Esophagus muscularis mucosa (tissue), 4 donors: ENCODE measurements at regions not wholly inside any gene's neighbourhood (a gene's known extent, or its start where the extent isn't known, plus 50 kb on each side); places are given as distances from the start of the nearest gene placed in this dataset.

Experiments used
- DNase-seq: peaks from one replicate; pipeline ENCODE4 v3.0.0-alpha.2; 2017; ENCODE audit errors: extremely low spot score
- H3K27ac ChIP-seq, 4 donors: fragments of 200-600 bp; sonication (generic); replicated peaks in 1 of 4; 1 replicate in 3 of 4; 2 replicates in 1 of 4; pipeline ENCODE4 v1.5.1; 2016 to 2019; ENCODE audit warnings: mild to moderate bottlenecking in 1 of 4
- H3K27me3 ChIP-seq, 4 donors: fragments of 200-600 bp; sonication (generic); one replicate each; pipeline versions ENCODE4 v1.5.1 to v1.6.0; 2016 to 2019
- H3K36me3 ChIP-seq, 4 donors: fragments of 200-600 bp; sonication (generic); one replicate each; pipeline ENCODE4 v1.5.1; 2016 to 2019
- H3K4me1 ChIP-seq, 4 donors: fragments of 200-600 bp; sonication (generic); one replicate each; pipeline ENCODE4 v1.5.1; 2016 to 2019
- H3K4me3 ChIP-seq, 4 donors: fragments of 200-600 bp; sonication (generic); 1 replicate in 2 of 4; 2 replicates in 2 of 4; pipeline ENCODE4 v1.5.1; 2016 to 2019; ENCODE audit warnings: mild to moderate bottlenecking in 4 of 4, moderate library complexity in 1 of 4
- H3K9me3 ChIP-seq, 4 donors: fragments of 200-600 bp; sonication (generic); 1 replicate in 3 of 4; 2 replicates in 1 of 4; pipeline ENCODE4 v1.5.1; 2016 to 2019
- CTCF ChIP-seq, 3 experiments: fragments of 200-600 bp in 2 of 3; fragments of 450-650 bp in 1 of 3; sonication (generic) in 2 of 3; IDR thresholded peaks; one replicate each; pipeline ENCODE4 v1.5.1; 2017 to 2019; ENCODE audit warnings: antibody characterized with exemption in 3 of 3, mild to moderate bottlenecking in 2 of 3, moderate library complexity in 1 of 3
- EP300 ChIP-seq: sonication (generic); formaldehyde crosslinking; IDR thresholded peaks from one replicate; pipeline ENCODE4 v1.6.1; 2017; ENCODE audit warnings: antibody characterized with exemption
- POLR2A ChIP-seq: fragments of 450-650 bp; IDR thresholded peaks from one replicate; pipeline ENCODE4 v1.6.1; 2017; ENCODE audit warnings: antibody characterized with exemption, moderate library complexity, mild to moderate bottlenecking, low read depth
- POLR2AphosphoS5 ChIP-seq, 2 donors: sonication (generic); formaldehyde crosslinking; IDR thresholded peaks; one replicate each; pipeline ENCODE4 v1.6.1; 2017; ENCODE audit warnings: antibody characterized with exemption in 2 of 2
- WGBS: methylation state at CpG from one replicate; pipeline ENCODE4 v1.1.5; 2018; 5-methylcytosine and 5-hydroxymethylcytosine counted together
- intact Hi-C: fragments of 100-400 bp; cut with DNase I; formaldehyde crosslinking; loops from one replicate; pipeline ENCODE4 v1.15.1; 2023

DNA sequence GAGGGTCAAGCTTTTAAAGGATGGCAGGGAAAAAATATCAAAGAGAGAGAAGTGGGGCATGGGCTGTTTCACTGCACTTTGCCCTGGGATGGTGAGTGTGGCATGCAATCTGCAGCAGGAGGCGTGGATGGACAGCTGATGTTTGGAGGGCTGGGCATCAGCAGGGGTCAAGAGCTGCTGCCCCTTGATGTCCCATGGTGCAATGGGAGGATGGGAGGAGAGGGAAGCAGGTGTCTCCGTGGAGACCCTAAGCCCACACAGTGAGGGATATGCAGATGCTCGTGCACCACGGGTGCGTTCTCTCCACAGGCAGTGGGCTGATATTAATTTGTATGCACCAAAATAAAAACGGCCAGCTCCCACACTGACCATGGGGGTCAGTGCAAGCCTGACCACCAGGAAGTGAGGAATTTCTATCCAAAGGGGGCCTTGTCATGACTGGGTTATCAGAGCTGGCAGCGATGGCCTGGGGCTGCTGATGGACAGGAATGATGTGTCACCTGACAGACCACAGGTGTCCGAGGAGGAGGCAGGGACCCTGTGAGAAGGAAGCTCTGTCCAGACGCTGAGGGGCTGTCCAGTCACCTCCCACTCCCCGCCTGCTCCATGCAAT is 183.6 kb downstream of the IRF8 start:
- no peaks in the 10 kb centered on the region for H3K9me3 ChIP-seq
- no peak overlapping the region for H3K4me3 ChIP-seq
- H3K36me3 ChIP-seq: no peaks in the 10 kb centered on the region
- no peaks in the 10 kb centered on the region for H3K27me3 ChIP-seq
- DNase-seq: no peak
- WGBS: 70% methylated on average over 10 of the region's 10 CpGs
- H3K4me1 ChIP-seq: no peaks in the 10 kb centered on the region
- no peak overlapping the region for H3K27ac ChIP-seq
- intact Hi-C loops: no loop called here
- TF ChIP-seq EP300: no peak
- no peak for TF ChIP-seq CTCF (IDR thresholded peaks at IDR 0.05)
- no peak for TF ChIP-seq POLR2AphosphoS5 (IDR thresholded peaks at IDR 0.05)
- no peak for TF ChIP-seq POLR2A

DNA sequence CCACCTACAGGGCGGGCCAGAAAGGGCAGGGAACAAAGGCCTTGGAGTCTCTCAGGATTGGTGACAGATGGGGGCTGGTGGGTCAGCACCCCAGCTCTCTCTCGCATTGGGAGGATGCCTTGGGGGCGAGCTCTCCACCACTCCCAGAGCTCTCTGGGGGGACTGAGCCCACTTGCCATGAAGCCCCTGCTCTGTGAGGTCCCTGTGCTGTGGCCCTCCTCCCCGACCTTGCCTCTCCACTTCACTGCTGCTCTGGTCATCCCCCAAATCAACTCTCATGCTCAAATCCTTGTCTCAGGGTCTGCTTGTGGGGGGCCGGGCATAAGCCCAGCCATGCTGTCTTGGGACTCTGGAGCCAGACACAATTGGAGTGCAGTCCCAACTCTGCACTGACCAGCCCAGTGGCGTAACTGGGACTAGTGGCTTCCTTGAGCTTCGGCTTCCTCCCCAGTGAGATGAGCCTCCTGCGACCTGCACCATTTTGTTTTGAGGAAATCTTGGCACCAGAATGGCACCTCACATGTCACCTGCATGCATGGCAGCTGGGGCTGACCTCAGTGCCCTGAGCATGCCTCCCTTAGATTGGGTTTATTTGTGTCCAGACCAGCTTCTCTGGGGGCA is 184.5 kb downstream of the IRF8 start:
- WGBS: 91% methylated on average over 4 of the region's 8 CpGs
- no peaks in the 10 kb centered on the region for H3K36me3 ChIP-seq
- TF ChIP-seq CTCF (IDR thresholded peaks at IDR 0.05) (no peak), EP300 (no peak)
- H3K4me1 ChIP-seq: no peaks in the 10 kb centered on the region
- no peak overlapping the region for H3K27ac ChIP-seq
- H3K9me3 ChIP-seq: no peaks in the 10 kb centered on the region
- intact Hi-C loops: no loop called here
- H3K4me3 ChIP-seq: no peak overlapping the region
- DNase-seq: no peak
- H3K27me3 ChIP-seq: no peaks in the 10 kb centered on the region

DNA sequence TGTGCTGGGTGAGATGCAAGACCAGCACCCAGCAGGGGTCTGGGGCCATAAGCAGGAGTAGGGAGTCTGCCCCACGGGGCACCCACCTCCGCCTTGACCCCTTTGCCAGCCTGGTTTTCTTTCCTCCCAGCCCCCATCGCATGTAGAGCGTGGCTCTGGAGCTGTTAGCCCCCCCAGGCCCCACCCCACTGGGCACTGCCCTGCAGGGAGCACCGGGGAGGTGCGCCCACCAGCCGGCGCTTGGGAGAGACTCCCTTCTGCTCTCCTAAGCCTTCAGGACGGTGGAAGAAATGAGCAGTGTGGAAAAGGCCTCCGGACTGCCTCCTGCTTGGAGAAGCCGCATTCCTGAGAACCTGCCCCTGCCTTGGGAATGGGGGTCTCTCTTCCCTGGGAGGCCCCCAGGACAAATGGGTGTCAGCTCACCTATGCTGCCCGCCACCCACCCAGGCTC is 186.2 kb downstream of the IRF8 start:
- Histone ChIP-seq H3K9me3 (no peaks in the 10 kb centered on the region), H3K36me3 (no peaks in the 10 kb centered on the region), H3K4me3 (no peak overlapping the region), H3K4me1 (no peaks in the 10 kb centered on the region), H3K27ac (no peak overlapping the region), H3K27me3 (no peaks in the 10 kb centered on the region)
- intact Hi-C loops: no loop called here
- DNase-seq: no peak
- no peak for TF ChIP-seq POLR2AphosphoS5 (IDR thresholded peaks at IDR 0.05)
- no peak for TF ChIP-seq CTCF (IDR thresholded peaks at IDR 0.05)
- no peak for TF ChIP-seq POLR2A
- no peak for TF ChIP-seq EP300
- 97% methylated on average over 8 of the region's 12 CpGs for WGBS

GRCh38 chr16:86085795-86086194 is 186.8 kb downstream of the IRF8 start:
- TF ChIP-seq EP300: no peak
- TF ChIP-seq POLR2AphosphoS5 (IDR thresholded peaks at IDR 0.05): no peak
- TF ChIP-seq POLR2A: no peak
- no peak for TF ChIP-seq CTCF (IDR thresholded peaks at IDR 0.05)
- Histone ChIP-seq H3K9me3 (no peaks in the 10 kb centered on the region), H3K36me3 (no peaks in the 10 kb centered on the region), H3K27me3 (no peaks in the 10 kb centered on the region), H3K4me1 (no peaks in the 10 kb centered on the region), H3K27ac (no peak overlapping the region), H3K4me3 (no peak overlapping the region)
- intact Hi-C loops: no loop called here
- DNase-seq: no peak
- 80% methylated on average over 8 of the region's 8 CpGs for WGBS

DNA sequence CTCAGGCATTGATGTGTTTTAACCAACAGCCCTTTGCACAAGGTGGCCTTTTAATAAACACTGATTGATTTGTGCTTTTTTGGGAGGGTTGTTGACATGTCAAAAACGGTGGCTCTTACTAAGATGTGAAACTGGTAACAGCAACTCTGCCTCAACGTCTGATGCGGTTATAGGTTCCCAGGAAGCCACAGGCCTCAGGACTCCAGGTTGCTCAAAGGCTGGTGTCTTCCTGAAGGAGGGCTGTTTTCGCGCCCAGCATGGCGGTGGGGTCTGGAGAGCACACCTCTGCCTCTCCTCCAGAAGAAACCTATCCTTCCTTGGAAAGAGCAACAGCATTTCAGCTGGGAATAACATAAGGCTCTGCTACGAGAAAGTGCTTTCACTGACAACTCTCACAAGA is 187.5 kb downstream of the IRF8 start:
- H3K4me1 ChIP-seq: no peaks in the 10 kb centered on the region
- no peaks in the 10 kb centered on the region for H3K9me3 ChIP-seq
- intact Hi-C loops: no loop called here
- WGBS: 79% methylated on average over 7 of the region's 7 CpGs
- DNase-seq: no peak
- H3K36me3 ChIP-seq: no peaks in the 10 kb centered on the region
- H3K27ac ChIP-seq: no peak overlapping the region
- no peaks in the 10 kb centered on the region for H3K27me3 ChIP-seq
- no peak for TF ChIP-seq CTCF (IDR thresholded peaks at IDR 0.05)
- H3K4me3 ChIP-seq: no peak overlapping the region
